Activated T-helper 9 cell treated with anti-CD3 and anti-CD28 coated beads, Interleukin-2, amount 50 U/mL, for 16 hours (primary cell): ENCODE measurements at regions not wholly inside any gene's neighbourhood (a gene's known extent, or its start where the extent isn't known, plus 50 kb on each side); places are given as distances from the start of the nearest gene placed in this dataset.
"Not testable (repeated sequence)": the region's sequence is repeated elsewhere in the genome, so short reads cannot be mapped to it uniquely, and the experiment has no call there.

Source experiments
- DNase-seq: peaks from one replicate; pipeline ENCODE4 v3.0.0-alpha.2; 2020; ENCODE audit warnings: low read depth

- DNase-seq: no peak
Measured at GRCh38 chr2:14988600-14988999, 356.1 kb downstream of the LRATD1 start.

GRCh38 chr2:14991723-14992122 is 359.2 kb downstream of the LRATD1 start:
- no peak for DNase-seq

DNA sequence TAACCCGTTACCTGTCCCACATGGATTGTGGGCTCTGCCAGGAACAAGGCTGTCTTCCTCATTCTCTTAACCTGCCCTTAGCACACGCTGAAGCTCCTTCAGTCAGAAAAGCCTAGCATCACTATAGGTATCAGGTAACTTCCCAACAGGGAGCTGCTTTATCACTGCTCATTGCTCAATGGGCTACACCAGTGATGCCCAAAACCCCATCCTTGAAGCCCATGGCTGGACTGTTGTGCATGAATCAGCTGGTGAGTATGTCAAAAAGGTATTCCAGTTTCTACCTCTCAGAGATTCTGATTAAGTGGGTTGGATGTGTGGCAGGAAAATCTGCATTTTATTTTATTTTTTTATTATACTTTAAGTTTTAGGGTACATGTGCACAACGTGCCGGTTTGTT is 362.2 kb downstream of the LRATD1 start:
- DNase-seq: no peak

DNA sequence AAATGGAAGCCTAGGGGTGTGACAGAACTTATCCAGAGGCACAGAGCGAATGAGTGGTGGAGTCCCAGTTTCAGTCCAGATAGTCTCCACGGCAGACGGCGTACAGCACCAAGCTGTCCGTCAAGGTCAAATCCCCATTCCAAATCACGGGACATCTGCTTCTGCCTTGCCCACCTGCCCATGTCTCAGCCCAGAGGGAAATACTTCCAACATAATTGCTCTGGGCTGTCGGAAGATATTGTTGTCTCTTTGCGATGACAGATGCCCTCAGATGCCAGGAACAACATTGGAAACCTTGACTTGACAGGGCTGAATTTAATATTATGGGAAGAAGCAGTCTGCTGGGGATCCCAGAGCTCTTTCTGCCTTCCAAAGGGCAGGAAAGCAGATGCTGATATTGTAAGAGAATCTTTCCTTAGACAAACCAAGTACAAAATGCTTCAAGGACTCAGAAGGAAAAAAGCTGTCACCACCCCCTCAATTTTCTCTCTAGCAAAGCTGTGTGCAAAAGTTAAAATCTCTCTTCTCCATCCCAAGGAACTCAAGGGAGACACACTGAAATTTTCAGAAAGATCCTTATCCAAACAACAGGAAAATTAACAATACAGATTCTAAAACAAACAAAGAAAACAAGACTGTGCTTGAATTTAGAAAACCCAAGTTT is 364.0 kb downstream of the LRATD1 start:
- DNase-seq: no peak

- no peak for DNase-seq
Measured at GRCh38 chr2:14998546-14998945, 366.0 kb downstream of the LRATD1 start.

- DNase-seq: no peak
Measured at GRCh38 chr2:14999114-14999661, 366.7 kb downstream of the LRATD1 start.

DNA sequence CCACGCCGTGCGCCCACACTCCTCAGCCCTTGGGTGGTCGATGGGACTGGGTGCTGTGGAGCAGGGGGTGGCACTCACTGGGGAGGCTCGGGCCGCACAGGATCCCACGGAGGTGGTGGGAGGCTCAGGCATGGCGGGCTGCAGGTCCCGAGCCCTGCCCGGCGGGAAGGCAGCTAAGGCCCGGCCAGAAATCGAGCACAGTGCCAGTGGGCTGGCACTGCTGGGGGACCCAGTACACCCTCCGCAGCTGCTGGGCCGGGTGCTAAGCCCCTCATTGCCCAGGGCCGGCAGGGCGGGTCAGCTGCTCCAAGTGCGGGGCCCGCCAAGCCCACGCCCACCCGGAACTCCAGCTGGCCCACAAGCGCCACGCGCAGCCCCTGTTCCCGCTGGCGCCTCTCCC is 370.0 kb downstream of the LRATD1 start:
- DNase-seq: not testable (repeated sequence)

DNA sequence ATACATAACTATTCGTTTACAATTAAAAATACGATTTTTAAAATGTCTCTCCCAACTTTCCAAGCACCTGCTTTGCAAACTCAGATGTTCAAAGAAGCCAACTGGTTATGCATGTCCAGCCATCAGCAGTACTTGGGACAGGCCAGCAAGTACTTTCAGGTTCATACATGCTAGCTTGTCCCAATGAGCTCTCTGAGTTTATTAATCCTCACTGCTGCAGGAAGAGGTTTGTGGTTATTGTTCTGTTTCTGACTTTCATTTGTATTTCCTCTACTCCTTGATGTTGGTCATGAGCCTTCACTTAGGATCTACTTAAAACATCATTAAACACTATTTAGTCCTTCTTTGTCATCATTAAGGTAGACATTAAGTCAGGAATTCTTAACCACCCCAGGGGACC is 374.1 kb downstream of the LRATD1 start:
- DNase-seq: no peak

DNA sequence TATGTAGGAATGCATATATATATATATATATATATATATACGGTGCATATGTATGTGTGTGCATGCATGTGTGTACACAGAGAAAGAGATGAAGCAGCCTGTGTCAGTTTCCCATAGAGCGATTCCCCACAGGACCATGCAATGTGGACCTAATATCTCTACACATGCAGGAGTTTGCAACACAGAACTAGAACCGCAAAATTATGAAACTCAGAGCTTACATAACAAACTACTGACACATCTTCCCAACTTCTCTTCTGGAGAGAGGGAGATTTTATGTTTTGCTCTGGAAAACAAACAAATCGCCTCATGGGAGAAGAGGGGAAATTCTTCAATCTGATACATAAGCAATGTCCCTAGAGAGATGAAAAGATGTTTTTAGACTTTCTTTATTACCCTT is 377.2 kb downstream of the LRATD1 start:
- DNase-seq: no peak

- no peak for DNase-seq
Measured at GRCh38 chr2:15010346-15010745, 377.8 kb downstream of the LRATD1 start.

DNA sequence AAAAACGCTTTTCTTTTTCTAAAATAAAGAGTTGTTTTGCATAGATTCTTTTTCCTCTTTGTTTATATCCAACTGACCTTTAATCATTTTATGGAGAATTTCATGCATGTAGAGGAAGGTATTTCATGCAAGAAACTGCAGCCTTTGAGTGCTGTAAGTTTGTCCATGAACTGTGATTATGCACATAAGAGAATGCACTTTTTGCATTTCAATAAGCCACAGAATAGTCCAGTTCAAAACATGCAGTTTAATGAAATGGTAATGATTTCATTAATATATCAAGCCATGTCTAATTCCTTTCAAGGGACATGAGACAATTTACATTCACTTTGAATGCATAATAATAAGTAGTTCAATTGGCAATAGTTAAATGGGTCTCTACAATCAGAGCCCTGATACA is 386.3 kb downstream of the LRATD1 start:
- no peak for DNase-seq

- DNase-seq: no peak
Measured at GRCh38 chr2:15023221-15023620, 390.7 kb downstream of the LRATD1 start.

GRCh38 chr2:15028406-15028805 is 395.9 kb downstream of the LRATD1 start:
- no peak for DNase-seq

GRCh38 chr2:15031745-15032240 is 399.3 kb downstream of the LRATD1 start:
- no peak for DNase-seq

- DNase-seq: no peak
Measured at GRCh38 chr2:15034246-15034645, 401.7 kb downstream of the LRATD1 start.

GRCh38 chr2:15034860-15035259 is 402.3 kb downstream of the LRATD1 start:
- DNase-seq: no peak

GRCh38 chr2:15038366-15039364 is 406.1 kb downstream of the LRATD1 start:
- DNase-seq: no peak

GRCh38 chr2:15040429-15041084 is 408.0 kb downstream of the LRATD1 start:
- DNase-seq: no peak

DNA sequence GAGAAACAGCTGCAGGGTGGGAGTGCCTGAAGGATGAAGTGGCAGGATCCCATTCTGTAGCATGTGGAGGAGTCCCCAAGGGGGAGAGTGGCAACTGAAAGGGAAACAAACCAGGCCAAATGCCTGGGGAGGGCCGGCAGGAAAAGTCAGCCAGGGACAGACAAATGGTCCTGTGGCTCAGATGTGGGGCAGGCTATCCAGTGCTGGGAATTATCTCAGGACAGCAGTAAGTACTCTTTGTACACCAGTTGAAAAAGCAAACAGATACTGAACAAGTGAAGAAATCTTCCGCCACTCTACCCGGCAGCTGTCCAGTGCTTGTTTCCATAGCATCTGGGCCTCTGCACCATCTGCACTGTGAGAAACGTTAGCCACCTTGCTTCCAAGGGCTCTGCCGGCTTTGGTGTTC is 408.9 kb downstream of the LRATD1 start:
- DNase-seq: no peak

GRCh38 chr2:15042801-15043217 is 410.3 kb downstream of the LRATD1 start:
- no peak for DNase-seq

DNA sequence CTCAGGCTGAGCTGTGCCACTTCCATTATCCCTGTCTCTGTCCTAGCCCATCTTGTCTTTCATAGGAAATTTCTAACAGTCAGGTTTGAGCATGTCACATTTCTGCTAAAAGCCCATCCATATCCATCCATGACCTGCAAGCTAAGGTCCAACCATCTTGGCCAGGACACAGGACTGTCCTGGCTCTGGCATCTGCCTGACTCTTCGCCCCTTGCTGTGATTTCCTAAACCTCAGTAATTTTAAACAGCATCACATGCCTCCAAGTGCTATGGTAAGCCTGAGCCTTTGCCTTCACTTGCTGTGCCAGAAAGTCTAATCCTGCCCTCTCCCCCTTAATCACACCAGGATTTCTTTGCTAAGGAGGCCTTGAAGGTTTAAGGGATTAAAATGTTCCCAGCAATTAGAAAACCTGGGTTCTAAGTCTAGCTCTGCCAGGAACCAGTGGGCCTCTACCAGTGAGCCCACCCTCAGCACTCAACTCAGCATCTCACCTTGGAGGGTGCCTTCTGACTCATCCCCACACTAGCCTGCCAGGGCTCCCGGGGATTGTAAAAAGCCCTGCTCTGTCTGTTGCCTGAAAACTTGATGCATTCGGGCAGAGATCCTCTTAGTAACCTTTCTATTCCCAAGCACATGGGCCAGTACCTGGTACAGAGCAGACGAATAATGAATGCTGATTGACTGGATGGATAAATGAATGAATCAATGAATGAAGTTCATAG is 411.0 kb downstream of the LRATD1 start:
- no peak for DNase-seq

GRCh38 chr2:15045054-15045453 is 412.5 kb downstream of the LRATD1 start:
- DNase-seq: no peak
